Peyer's patch (tissue), 4 donors: ENCODE measurements at regions not wholly inside any gene's neighbourhood (a gene's known extent, or its start where the extent isn't known, plus 50 kb on each side); places are given as distances from the start of the nearest gene placed in this dataset.
"Not testable (repeated sequence)": the region's sequence is repeated elsewhere in the genome, so short reads cannot be mapped to it uniquely, and the experiment has no call there.

Source experiments
- CTCF ChIP-seq, 6 experiments: fragments of 450-650 bp in 4 of 6; fragments of 200-600 bp in 2 of 6; sonication (generic) in 1 of 6; IDR thresholded peaks; one replicate each; pipeline ENCODE4 v1.5.1; 2017 to 2019; ENCODE audit warnings: antibody characterized with exemption in 6 of 6, mild to moderate bottlenecking in 3 of 6, moderate library complexity in 1 of 6
- POLR2A ChIP-seq, 2 donors: fragments of 450-650 bp; IDR thresholded peaks; one replicate each; pipeline ENCODE4 v1.5.1; 2017; ENCODE audit warnings: antibody characterized with exemption in 2 of 2, mild to moderate bottlenecking in 2 of 2, moderate library complexity in 2 of 2

GRCh38 chr17:20665103-20665955, 85.8 kb downstream of the CDRT15L2 start:
- TF ChIP-seq CTCF, POLR2A (IDR thresholded peaks at IDR 0.05): not testable (repeated sequence)
